Choroid plexus epithelial cell (primary cell): ENCODE measurements at regions not wholly inside any gene's neighbourhood (a gene's known extent, or its start where the extent isn't known, plus 50 kb on each side); places are given as distances from the start of the nearest gene placed in this dataset.

ENCODE experiments used
- DNase-seq: peaks from one replicate; pipeline ENCODE4 v3.0.0-alpha.2; 2010; ENCODE audit warnings: low read depth
- H3K4me3 ChIP-seq: 2 replicates; pipeline ENCODE4 v1.5.1; 2011; ENCODE audit warnings: low read depth, mild to moderate bottlenecking, control low read depth, low read length, moderate library complexity
- CTCF ChIP-seq: conservative IDR thresholded peaks from 2 replicates; pipeline ENCODE4 v1.5.1; 2011; ENCODE audit warnings: low read depth, mild to moderate bottlenecking, control low read depth, inconsistent platforms, low read length, moderate library complexity

GRCh38 chr20:54941666-54942065 is 466.3 kb downstream of the DOK5 start:
- TF ChIP-seq CTCF: no peak
- no peak for DNase-seq
- H3K4me3 ChIP-seq: no peak overlapping the region

- no peak overlapping the region for H3K4me3 ChIP-seq
- no peak for DNase-seq
- TF ChIP-seq CTCF: no peak
Observed at GRCh38 chr20:54940522-54940921, 465.1 kb downstream of the DOK5 start.

GRCh38 chr20:54938707-54939106 is 463.3 kb downstream of the DOK5 start:
- no peak for TF ChIP-seq CTCF
- DNase-seq: no peak
- H3K4me3 ChIP-seq: no peak overlapping the region

- TF ChIP-seq CTCF: no peak
- H3K4me3 ChIP-seq: no peak overlapping the region
- no peak for DNase-seq
Observed at GRCh38 chr20:54933212-54933904, 458.0 kb downstream of the DOK5 start.

- DNase-seq: no peak
- H3K4me3 ChIP-seq: no peak overlapping the region
- TF ChIP-seq CTCF: no peak
Observed at GRCh38 chr20:54929191-54929590, 453.8 kb downstream of the DOK5 start.

- no peak for TF ChIP-seq CTCF
- no peak overlapping the region for H3K4me3 ChIP-seq
Observed at GRCh38 chr20:54928564-54928963, 453.2 kb downstream of the DOK5 start.

GRCh38 chr20:54922636-54923035 is 447.2 kb downstream of the DOK5 start:
- DNase-seq: no peak
- no peak overlapping the region for H3K4me3 ChIP-seq
- no peak for TF ChIP-seq CTCF

More at GRCh38 chr20:54928564-54928963, 453.2 kb downstream of the DOK5 start:
- no peak for DNase-seq
